H1 (cell line): ENCODE measurements at regions not wholly inside any gene's neighbourhood (a gene's known extent, or its start where the extent isn't known, plus 50 kb on each side); places are given as distances from the start of the nearest gene placed in this dataset.

Experiments
- CTCF ChIA-PET: fragments of 300-600 bp; sonication (Branson Sonifier 250); formaldehyde crosslinking; loops from one replicate; lab custom pipeline; 2021; ENCODE audit not compliant: partially characterized antibody; lab: Charles Lee
- POLR2A ChIA-PET: fragments of 300-600 bp; sonication (Branson Sonifier 250); formaldehyde crosslinking; loops from one replicate; lab custom pipeline; 2021; ENCODE audit warnings: inconsistent platforms; ENCODE audit not compliant: partially characterized antibody; lab: Charles Lee
- DNase-seq, 2 experiments: peaks; one replicate each; pipeline versions ENCODE4 v3.0.0 to v3.0.0-alpha.2; 2010 to 2022; ENCODE audit warnings: low spot score in 2 of 2, low read depth in 1 of 2, mixed read lengths in 1 of 2
- FAIRE-seq: peaks from 2 replicates; lab custom pipeline; 2011; peaks lifted over from hg19 to GRCh38; lab: Jason Lieb, UNC
- H2AFZ ChIP-seq: 2 replicates; pipeline ENCODE4 v1.8.1; 2012; ENCODE audit warnings: low read length, inconsistent platforms
- H2AK5ac ChIP-seq: 2 replicates; pipeline ENCODE4 v1.6.1; 2013; ENCODE audit warnings: low read depth, low read length
- H2BK120ac ChIP-seq: replicated peaks from 2 replicates; pipeline ENCODE3; 2013; ENCODE audit warnings: low read depth, low read length, inconsistent platforms
- H2BK12ac ChIP-seq: 2 replicates; pipeline ENCODE4 v1.6.1; 2013; ENCODE audit warnings: low read depth, low read length
- H2BK15ac ChIP-seq: 2 replicates; pipeline ENCODE4 v1.6.1; 2013; ENCODE audit warnings: low read length
- H2BK20ac ChIP-seq: 2 replicates; pipeline ENCODE4 v1.6.1; 2013; ENCODE audit warnings: low read length
- H2BK5ac ChIP-seq: 2 replicates; pipeline ENCODE4 v1.6.1; 2013; ENCODE audit warnings: low read depth, low read length
- H3K14ac ChIP-seq: 2 replicates; pipeline ENCODE4 v1.6.1; 2013; ENCODE audit warnings: inconsistent platforms; ENCODE audit not compliant: insufficient read length
- H3K18ac ChIP-seq: 2 replicates; pipeline ENCODE4 v1.6.1; 2013; ENCODE audit warnings: low read length; ENCODE audit errors: extremely low read depth
- H3K23ac ChIP-seq: 2 replicates; pipeline ENCODE4 v1.6.1; 2013; ENCODE audit warnings: inconsistent platforms; ENCODE audit not compliant: insufficient read length
- H3K23me2 ChIP-seq: 2 replicates; pipeline ENCODE4 v1.6.1; 2013; ENCODE audit warnings: low read depth, low read length
- H3K27ac ChIP-seq: 2 replicates; pipeline ENCODE4 v1.6.1; 2011; ENCODE audit warnings: low read depth, low read length, inconsistent platforms
- H3K27me3 ChIP-seq, 4 experiments: replicated peaks in 1 of 4; 1 replicate in 1 of 4; 2 replicates in 3 of 4; pipeline versions ENCODE4 v1.6.1 to v1.8.1; 2011 to 2013; ENCODE audit warnings: low read length in 3 of 4, mild to moderate bottlenecking in 3 of 4, inconsistent platforms in 2 of 4, mixed read lengths in 2 of 4, moderate library complexity in 1 of 4; ENCODE audit not compliant: control insufficient read depth in 3 of 4, insufficient read depth in 3 of 4; ENCODE audit errors: extremely low read depth in 1 of 4
- H3K36me3 ChIP-seq, 4 experiments: 2 replicates each; pipeline versions ENCODE4 v1.6.1 to v1.8.1; 2011 to 2013; ENCODE audit warnings: mild to moderate bottlenecking in 4 of 4, low read length in 3 of 4, moderate library complexity in 2 of 4, control low read depth in 1 of 4, inconsistent platforms in 1 of 4; ENCODE audit not compliant: insufficient read depth in 4 of 4, control insufficient read depth in 2 of 4
- H3K4ac ChIP-seq: replicated peaks from 2 replicates; pipeline ENCODE3; 2013; ENCODE audit warnings: low read length, low read depth, mixed read lengths, inconsistent platforms; ENCODE audit not compliant: insufficient read length
- H3K4me1 ChIP-seq, 4 experiments: replicated peaks in 1 of 4; 1 replicate in 1 of 4; 2 replicates in 3 of 4; pipeline versions ENCODE4 v1.6.1 to v1.8.1; 2011 to 2013; ENCODE audit warnings: low read length in 3 of 4, inconsistent platforms in 2 of 4, mixed read lengths in 1 of 4; ENCODE audit not compliant: insufficient read depth in 4 of 4, control insufficient read depth in 3 of 4
- H3K4me2 ChIP-seq, 2 experiments: 2 replicates each; pipeline versions ENCODE4 v1.6.1 to v1.8.1; 2011 to 2013; ENCODE audit warnings: low read depth in 2 of 2, low read length in 2 of 2, control low read depth in 1 of 2, inconsistent platforms in 1 of 2, mild to moderate bottlenecking in 1 of 2; ENCODE audit not compliant: insufficient read depth in 1 of 2
- H3K4me3 ChIP-seq, 4 experiments: fragments of 200-600, 300-600 bp in 1 of 4; sonication (generic), shearing (Covaris generic), sonication (Bioruptor Twin) in 1 of 4; 2 replicates each; pipeline versions ENCODE4 v1.5.1 to v1.8.1; 2011 to 2016; ENCODE audit warnings: low read length in 4 of 4, low read depth in 3 of 4, control low read depth in 2 of 4, inconsistent platforms in 2 of 4, mild to moderate bottlenecking in 2 of 4, mixed read lengths in 1 of 4, moderate library complexity in 1 of 4; ENCODE audit not compliant: insufficient read depth in 2 of 4; ENCODE audit errors: extremely low read depth in 1 of 4
- H3K56ac ChIP-seq: replicated peaks from 2 replicates; pipeline ENCODE3; 2013; ENCODE audit warnings: low read depth, mild to moderate bottlenecking, mixed read lengths, low read length, inconsistent platforms; ENCODE audit not compliant: insufficient read length
- H3K79me1 ChIP-seq: 2 replicates; pipeline ENCODE4 v1.6.1; 2013; ENCODE audit warnings: low read depth, low read length, control low read depth
- H3K79me2 ChIP-seq, 2 experiments: 2 replicates each; pipeline versions ENCODE4 v1.6.1 to v1.8.1; 2012 to 2013; ENCODE audit warnings: low read length in 2 of 2, mild to moderate bottlenecking in 2 of 2, inconsistent platforms in 1 of 2; ENCODE audit not compliant: insufficient read depth in 2 of 2, control insufficient read depth in 1 of 2
- H3K9ac ChIP-seq, 4 experiments: replicated peaks in 1 of 4; 1 replicate in 1 of 4; 2 replicates in 3 of 4; pipeline versions ENCODE4 v1.6.1 to v1.8.1; 2011 to 2013; ENCODE audit warnings: low read depth in 3 of 4, low read length in 3 of 4, control low read depth in 2 of 4, mild to moderate bottlenecking in 2 of 4, moderate library complexity in 2 of 4, inconsistent platforms in 1 of 4; ENCODE audit errors: extremely low read depth in 1 of 4
- H3K9me3 ChIP-seq, 2 experiments: 2 replicates each; pipeline versions ENCODE4 v1.6.1 to v1.8.1; 2012 to 2013; ENCODE audit warnings: mild to moderate bottlenecking in 2 of 2, moderate library complexity in 2 of 2, control low read depth in 1 of 2, inconsistent platforms in 1 of 2, low read depth in 1 of 2, low read length in 1 of 2, mixed read lengths in 1 of 2; ENCODE audit not compliant: insufficient read depth in 2 of 2
- H4K20me1 ChIP-seq, 2 experiments: replicated peaks in 1 of 2; 2 replicates each; pipeline versions ENCODE3 to v1.8.1; 2011 to 2013; ENCODE audit warnings: inconsistent platforms in 2 of 2, low read length in 2 of 2, mild to moderate bottlenecking in 1 of 2; ENCODE audit not compliant: insufficient read depth in 2 of 2, control insufficient read depth in 1 of 2
- H4K5ac ChIP-seq: 2 replicates; pipeline ENCODE4 v1.6.1; 2013; ENCODE audit warnings: low read length, low read depth, mixed read lengths, inconsistent platforms; ENCODE audit not compliant: insufficient read length
- H4K8ac ChIP-seq: 2 replicates; pipeline ENCODE4 v1.8.0; 2013; ENCODE audit warnings: mild to moderate bottlenecking, moderate library complexity, low read length, inconsistent platforms; ENCODE audit not compliant: insufficient read depth; ENCODE audit errors: extremely low read depth
- H4K91ac ChIP-seq: replicated peaks from 2 replicates; pipeline ENCODE3; 2013; ENCODE audit warnings: low read length, mixed read lengths, inconsistent platforms; ENCODE audit not compliant: insufficient read length
- ATF2 ChIP-seq: IDR thresholded peaks from 2 replicates; pipeline ENCODE4 v1.6.1; 2012; ENCODE audit warnings: low read length, inconsistent platforms
- CBX8 ChIP-seq: fragments of 300-800, 300-1000 bp; sonication (generic); IDR thresholded peaks from 2 replicates; pipeline ENCODE4 v1.7.1; 2016; ENCODE audit warnings: low read depth, low read length, borderline replicate concordance
- CHD1 ChIP-seq: IDR thresholded peaks from 2 replicates; pipeline ENCODE4 v1.6.1; 2012; ENCODE audit warnings: low read depth, low read length, improper control_type of control experiment
- JUND ChIP-seq: IDR thresholded peaks from 2 replicates; pipeline ENCODE4 v1.6.1; 2011; ENCODE audit warnings: mild to moderate bottlenecking, improper control_type of control experiment, low read length
- KDM5A ChIP-seq: fragments of 200-600 bp; IDR thresholded peaks from 2 replicates; pipeline ENCODE4 v1.7.1; 2012; ENCODE audit warnings: mild to moderate bottlenecking, low read length, inconsistent platforms, mixed read lengths
- MAX ChIP-seq: IDR thresholded peaks from 2 replicates; pipeline ENCODE4 v1.6.1; 2012; ENCODE audit warnings: inconsistent platforms
- RBBP5 ChIP-seq: IDR thresholded peaks from 2 replicates; pipeline ENCODE4 v1.7.1; 2012; ENCODE audit warnings: low read depth, mild to moderate bottlenecking, inconsistent platforms, low read length, moderate library complexity, borderline replicate concordance
- RXRA ChIP-seq: IDR thresholded peaks from 2 replicates; pipeline ENCODE4 v1.6.1; 2011; ENCODE audit warnings: low read depth, mild to moderate bottlenecking, low read length, moderate library complexity; ENCODE audit not compliant: insufficient read depth
- SIN3A ChIP-seq, 2 experiments: IDR thresholded peaks in 1 of 2; conservative IDR thresholded peaks in 1 of 2; 2 replicates each; pipeline ENCODE4 v1.6.1; 2011 to 2012; ENCODE audit warnings: low read length in 2 of 2, improper control_type of control experiment in 1 of 2, low read depth in 1 of 2, mild to moderate bottlenecking in 1 of 2
- SRF ChIP-seq: IDR thresholded peaks from 2 replicates; pipeline ENCODE4 v1.6.1; 2011; ENCODE audit warnings: mild to moderate bottlenecking, low read depth, low read length, moderate library complexity
- TCF12 ChIP-seq: IDR thresholded peaks from 2 replicates; pipeline ENCODE4 v1.6.1; 2011; ENCODE audit warnings: low read depth, mild to moderate bottlenecking, low read length
- YY1 ChIP-seq: IDR thresholded peaks from 2 replicates; pipeline ENCODE4 v1.6.1; 2011; ENCODE audit warnings: low read depth, mild to moderate bottlenecking, low read length
- WGBS, 2 experiments: shearing (Covaris generic) in 1 of 2; methylation state at CpG; one replicate each; pipeline versions ENCODE4 v1.1.6 to v1.1.7; 2013 to 2015; ENCODE audit warnings: low lambda C conversion rate in 2 of 2, mixed read lengths in 2 of 2, inconsistent platforms in 1 of 2, low coverage in 1 of 2, missing lambda C conversion rate in 1 of 2; ENCODE audit not compliant: insufficient replicate concordance in 2 of 2, insufficient coverage in 1 of 2, insufficient read length in 1 of 2; ENCODE audit errors: extremely low coverage in 1 of 2, missing lambda C conversion rate in 1 of 2; 5-methylcytosine and 5-hydroxymethylcytosine counted together

GRCh38 chr5:124876566-124876965, 130.1 kb upstream of the ZNF608 start:
- no peak for DNase-seq
- peaks cover 0 to 5% (median 3%) of the 10 kb centered on the region in 4 experiments; a peak in 3 of 7 replicates for H3K4me1 ChIP-seq
- H2BK5ac ChIP-seq: no peak overlapping the region
- ChIA-PET CTCF (no interaction called here), POLR2A (no interaction called here)
- H4K8ac ChIP-seq: no peak overlapping the region
- no peaks in the 10 kb centered on the region for H3K9me3 ChIP-seq
- no peak overlapping the region for H3K23ac ChIP-seq
- no peak overlapping the region for H2BK20ac ChIP-seq
- no peaks in the 10 kb centered on the region for H3K23me2 ChIP-seq
- H3K79me2 ChIP-seq: no peaks in the 10 kb centered on the region
- H3K4ac ChIP-seq: no peak overlapping the region
- no peak overlapping the region for H3K4me2 ChIP-seq
- H2BK15ac ChIP-seq: no peak overlapping the region
- no peaks in the 10 kb centered on the region for H3K36me3 ChIP-seq
- H3K79me1 ChIP-seq: no peaks in the 10 kb centered on the region
- H3K27ac ChIP-seq: no peak overlapping the region
- H3K4me3 ChIP-seq: no peak overlapping the region
- H3K56ac ChIP-seq: no peak overlapping the region
- H2AFZ ChIP-seq: no peak overlapping the region
- no peak overlapping the region for H4K5ac ChIP-seq
- H2BK120ac ChIP-seq: no peak overlapping the region
- FAIRE-seq: no peak
- TF ChIP-seq MAX (no peak), TCF12 (no peak), CHD1 (no peak), ATF2 (no peak), CBX8 (no peak), SRF (no peak), RBBP5 (no peak), YY1 (no peak), RXRA (no peak), JUND (no peak), KDM5A (no peak), SIN3A (conservative IDR thresholded peaks at IDR 0.05 in 1 of 2, IDR thresholded peaks at IDR 0.05 in 1 of 2; ENCODE audit: low read depth in 1 of 2, low read length in 2 of 2) (no peak)
- TF ChIP-seq, all 59 proteins: peak for 0
- Histone ChIP-seq H4K91ac (no peak overlapping the region), H2AK5ac (no peak overlapping the region), H2BK12ac (no peak overlapping the region), H3K18ac (no peak overlapping the region), H4K20me1 (no peaks in the 10 kb centered on the region), H3K27me3 (no peaks in the 10 kb centered on the region), H3K14ac (no peak overlapping the region), H3K9ac (no peak overlapping the region)
- 86% methylated on average over 1 of the region's 1 CpG; no CpG with 5 or more reads in 1 of the 2 experiments for WGBS, 2 experiments
